ENCODE measurements at regions not wholly inside any gene's neighbourhood (a gene's known extent, or its start where the extent isn't known, plus 50 kb on each side); places are given as distances from the start of the nearest gene placed in this dataset.

- no peak for TF ChIP-seq CTCF (IDR thresholded peaks at IDR 0.05)
- TF ChIP-seq EZH2 (IDR thresholded peaks at IDR 0.05): no peak
Observed at GRCh38 chr4:174438711-174439110, 83.6 kb downstream of the HPGD start.
